Left forelimb (tissue), 1 donor: ENCODE measurements at regions not wholly inside any gene's neighbourhood (a gene's known extent, or its start where the extent isn't known, plus 50 kb on each side); places are given as distances from the start of the nearest gene placed in this dataset.
"Not testable (repeated sequence)": the region's sequence is repeated elsewhere in the genome, so short reads cannot be mapped to it uniquely, and the experiment has no call there.

Source experiments
- DNase-seq: peaks from one replicate; pipeline ENCODE4 v3.0.0-alpha.2; 2018; ENCODE audit warnings: low spot score

DNA sequence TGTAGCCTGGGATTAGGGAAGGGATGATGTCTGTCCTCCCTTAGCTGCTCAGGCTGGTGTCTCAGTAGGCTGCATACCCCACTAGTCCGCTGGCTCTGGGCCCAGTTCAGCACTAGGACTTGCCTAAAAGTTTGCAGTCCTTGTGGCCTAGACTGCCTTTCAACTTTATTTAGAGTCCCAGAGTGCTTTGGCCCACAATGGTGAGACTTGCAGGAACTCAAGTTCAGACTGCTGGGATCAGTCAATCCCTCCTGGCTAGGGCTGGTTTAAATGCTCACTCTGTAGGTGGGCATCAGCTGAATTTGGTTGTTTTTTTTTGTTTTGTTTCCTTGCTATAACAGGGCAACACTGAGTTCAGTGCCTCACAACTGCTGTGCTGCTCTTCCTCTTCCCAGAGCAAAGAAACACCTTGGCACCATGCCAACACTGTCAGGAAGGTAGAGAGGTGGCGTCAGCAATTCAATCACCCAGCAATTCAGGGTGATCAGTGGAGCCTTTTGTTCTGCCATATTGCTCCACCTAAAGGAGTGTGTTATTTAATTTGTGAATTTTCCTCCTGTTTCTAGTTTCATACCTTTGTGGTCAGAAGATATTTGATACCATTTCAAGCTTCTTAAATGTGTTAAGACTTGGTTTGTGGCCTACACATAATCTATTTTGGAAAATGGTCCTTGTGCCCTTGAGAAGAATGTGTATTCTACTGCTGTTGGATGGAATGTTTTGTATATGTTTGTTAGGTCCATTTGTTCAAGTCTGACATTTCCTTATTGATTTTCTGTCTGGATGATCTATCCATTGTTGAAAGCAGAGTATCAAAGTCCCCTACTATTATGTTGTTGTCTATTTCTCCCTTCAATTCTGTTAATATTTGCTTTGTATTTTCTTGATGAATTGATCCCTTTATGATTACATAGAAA is 284.0 kb upstream of the PMFBP1 start:
- DNase-seq: no peak

DNA sequence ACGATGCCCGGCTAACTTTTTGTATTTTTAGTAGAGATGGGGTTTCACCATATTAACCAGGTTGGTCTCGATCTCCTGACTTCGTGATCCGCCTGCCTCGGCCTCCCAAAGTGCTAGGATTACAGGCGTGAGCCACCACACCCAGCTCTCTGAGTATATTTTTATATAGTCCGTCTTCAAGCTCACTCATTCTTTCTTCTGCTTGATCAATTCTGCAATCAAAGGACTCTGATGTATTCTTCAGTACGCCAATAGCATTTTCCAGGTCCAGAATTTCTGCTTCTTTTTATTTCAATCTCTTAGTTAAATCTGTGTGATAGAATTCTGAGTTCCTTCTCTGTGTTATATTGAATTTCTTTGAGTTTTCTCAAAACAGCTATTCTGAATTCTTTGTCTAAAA is 281.9 kb upstream of the PMFBP1 start:
- DNase-seq: not testable (repeated sequence)

DNA sequence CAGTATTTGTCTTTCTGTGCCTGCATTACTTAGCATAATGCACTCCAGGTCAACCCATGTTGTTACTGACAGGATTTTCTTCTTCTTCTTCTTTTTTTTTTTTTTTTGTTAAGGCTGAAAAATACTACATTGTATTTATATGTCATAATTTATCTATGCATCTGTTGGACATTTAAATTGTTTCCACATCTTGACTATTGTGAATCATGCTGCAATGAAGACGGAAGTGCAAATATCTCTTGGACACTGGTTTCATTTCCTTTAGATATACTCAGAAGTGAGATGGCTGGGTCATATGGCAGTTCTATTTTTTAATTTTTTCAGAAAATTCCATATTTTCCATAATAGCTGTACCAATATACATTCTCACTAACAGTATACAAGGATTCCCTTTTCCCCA is 272.7 kb upstream of the PMFBP1 start:
- no peak for DNase-seq

DNA sequence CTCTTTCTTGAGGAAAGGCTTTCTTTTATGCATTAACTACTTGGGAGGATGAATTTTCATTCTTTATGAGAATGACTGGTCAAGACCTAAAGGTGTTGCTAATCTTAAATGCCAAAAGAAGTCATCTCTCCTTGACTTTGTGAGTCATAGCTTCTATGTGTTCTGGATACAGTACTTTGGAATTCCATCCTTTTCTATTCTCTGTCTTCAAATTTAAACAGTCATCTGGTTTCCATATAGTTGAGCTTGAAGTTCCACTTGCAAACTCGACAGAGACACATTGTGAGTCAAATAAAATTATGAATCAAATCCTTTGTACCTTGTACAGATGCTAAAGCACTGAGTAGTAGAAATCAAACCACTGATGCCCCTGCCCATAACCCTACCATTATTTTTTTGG is 271.9 kb upstream of the PMFBP1 start:
- no peak for DNase-seq

DNA sequence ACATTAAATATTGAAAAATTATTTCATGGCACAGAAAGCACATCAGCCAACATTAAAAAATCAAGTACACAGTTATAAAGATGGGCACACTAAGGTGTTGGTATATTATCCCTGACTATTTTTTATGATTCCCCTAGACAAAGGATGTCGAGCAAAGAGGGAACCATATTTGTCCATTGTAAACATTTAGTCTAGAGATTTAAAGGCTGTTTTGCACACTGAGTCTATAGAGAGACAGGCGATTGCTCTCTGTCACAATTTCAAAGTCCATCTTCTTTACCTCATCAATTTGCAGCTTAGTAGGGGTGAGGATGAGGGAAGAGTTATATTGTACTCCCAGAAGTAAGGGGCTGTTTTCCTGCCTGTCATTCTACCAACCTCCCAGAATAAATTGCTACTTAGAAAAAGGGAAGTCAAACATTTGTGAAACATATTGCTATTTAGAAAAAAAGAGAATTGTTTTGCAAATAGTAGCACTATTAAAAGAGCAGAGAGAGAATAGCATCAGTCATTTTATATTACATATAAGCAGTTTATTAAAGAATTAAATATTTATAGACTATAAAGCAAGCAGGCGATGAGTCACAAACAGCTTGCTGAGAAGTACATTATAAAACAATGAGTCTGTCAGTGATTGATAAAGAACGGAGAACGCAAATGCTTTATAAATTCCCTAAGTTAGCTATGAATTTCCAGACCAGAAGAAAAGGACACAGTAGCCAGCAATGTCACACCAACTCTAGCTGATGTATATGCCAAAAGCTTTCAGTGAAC is 270.6 kb upstream of the PMFBP1 start:
- DNase-seq: no peak

DNA sequence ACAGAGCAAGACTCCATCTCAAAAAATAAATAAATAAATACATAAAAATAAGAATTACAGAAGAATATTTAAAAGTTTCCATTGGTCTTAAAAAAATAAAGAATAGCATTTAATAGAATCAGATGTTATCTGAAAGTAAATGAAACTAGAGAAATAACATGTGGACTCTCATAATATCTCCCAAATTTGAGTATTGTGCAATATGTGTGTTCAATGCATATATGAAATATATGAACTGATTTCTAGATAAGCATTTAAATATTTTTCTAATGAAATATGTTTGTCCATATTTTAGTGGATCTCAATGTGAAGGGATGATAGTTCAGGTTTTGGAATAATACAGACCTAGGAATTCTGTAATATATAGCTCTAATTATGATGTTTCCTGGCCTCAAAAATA is 265.9 kb upstream of the PMFBP1 start:
- DNase-seq: no peak

DNA sequence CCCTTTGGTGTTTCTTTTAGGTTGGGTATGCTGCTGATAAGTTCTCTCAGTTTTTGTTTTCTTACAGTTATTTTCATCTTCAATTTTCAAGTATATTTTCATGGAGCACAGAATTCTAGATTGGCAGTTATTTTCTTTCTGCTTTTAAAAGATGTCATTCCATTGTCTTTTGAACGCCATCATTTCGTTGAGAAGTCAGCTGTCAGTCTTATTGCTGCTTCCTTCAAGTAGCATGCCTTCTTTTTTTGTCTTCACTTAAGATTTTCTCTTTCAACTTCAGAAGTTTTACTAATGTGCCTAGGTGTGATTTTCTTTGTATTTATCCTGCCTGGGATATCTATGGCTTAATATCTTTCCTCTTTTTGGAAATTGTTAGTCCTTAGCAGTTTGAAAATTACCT is 262.2 kb upstream of the PMFBP1 start:
- DNase-seq: no peak

DNA sequence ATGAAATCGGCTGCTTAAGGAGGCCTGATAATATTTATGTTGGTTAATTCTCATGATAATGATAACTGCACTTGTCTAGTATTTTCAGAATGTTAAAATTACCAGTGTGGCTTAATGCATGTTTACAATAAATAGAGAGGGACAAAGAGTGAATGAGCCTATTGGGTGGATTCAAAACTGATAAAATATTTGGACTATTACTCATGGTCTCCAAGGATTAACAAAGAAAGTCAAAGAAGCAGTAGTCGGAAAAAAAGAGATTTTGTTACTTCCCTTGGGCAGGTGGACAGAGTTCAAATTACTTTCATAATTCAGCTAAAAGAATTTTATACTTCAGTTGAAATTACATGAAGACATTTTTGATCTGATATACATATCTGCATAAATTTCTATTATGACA is 258.2 kb upstream of the PMFBP1 start:
- DNase-seq: no peak

DNA sequence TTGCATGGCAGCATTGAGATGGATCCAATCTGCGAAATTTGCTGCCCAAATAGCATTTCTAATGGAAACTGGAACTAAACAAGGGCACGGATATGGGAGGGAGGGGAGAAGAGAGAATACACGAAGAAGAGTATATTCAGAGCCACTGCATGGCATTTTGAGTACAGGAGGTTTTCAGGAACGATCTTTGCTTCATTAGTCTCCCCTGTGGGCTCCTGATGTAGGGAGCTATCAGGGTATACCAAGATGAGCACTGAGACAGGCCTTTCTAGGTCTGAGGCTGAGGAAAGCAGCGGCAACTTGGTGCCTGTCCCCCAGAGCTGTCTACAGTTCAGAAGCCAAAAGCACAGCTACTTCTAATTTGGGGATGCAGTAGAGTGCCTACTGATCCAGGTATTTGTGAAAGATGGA is 257.7 kb upstream of the PMFBP1 start:
- no peak for DNase-seq

DNA sequence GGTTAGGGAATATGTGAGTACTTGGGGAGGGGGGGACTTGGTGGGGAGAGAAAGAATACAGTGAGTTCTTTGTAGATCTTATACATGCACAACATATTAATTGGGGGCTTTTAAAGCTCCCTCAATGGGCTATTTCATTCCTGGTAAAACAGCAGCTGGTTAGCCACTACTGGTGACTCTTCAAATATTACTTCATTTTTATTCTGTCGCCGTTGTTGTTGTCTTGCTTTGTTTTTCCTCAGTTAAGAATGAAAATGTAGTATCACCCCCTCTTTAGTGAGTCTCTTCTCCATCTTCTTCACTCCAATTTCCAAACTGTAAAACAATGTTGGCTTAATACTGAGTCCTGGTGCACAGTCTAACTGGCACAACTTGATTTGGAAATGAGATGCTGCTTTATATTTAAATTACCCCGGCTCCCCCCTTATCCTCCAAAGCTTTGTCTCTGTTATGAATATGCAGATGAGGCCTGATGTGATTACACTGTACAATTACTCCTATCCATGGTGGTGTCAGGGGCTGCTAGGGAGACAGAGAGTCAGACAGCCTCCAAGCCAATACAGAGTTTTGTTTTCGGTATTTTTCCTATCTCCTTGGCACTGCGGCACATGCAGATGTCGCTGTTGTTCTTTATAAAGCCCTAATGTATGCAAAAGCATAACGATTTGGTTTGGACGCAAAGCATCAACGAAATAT is 256.9 kb upstream of the PMFBP1 start:
- DNase-seq: no peak

DNA sequence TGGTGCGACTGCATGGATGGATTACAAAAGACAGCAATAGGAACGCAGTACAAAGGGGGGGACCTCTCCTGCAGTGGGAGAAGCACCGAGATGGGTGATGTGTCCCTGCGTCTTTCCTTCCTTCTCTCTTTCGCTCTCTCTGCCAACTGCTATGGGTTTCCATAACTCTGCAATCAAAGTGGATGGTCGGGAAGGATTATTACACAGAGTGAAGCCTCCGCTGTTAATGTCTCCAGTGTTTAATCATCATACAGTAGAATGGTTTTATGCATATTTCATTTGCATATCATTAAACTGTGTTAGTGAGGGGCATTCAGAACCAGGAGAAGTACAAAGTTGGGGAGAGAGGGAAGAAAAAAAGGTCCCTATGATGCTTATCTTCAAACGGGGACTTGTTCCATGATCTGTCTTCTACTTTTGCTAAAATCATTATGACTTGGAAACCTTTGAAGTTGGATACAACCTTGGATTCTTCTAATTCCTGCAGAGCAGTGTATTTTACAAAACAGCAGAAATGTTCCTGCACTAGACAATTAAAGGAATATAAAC is 255.9 kb upstream of the PMFBP1 start:
- DNase-seq: no peak

DNA sequence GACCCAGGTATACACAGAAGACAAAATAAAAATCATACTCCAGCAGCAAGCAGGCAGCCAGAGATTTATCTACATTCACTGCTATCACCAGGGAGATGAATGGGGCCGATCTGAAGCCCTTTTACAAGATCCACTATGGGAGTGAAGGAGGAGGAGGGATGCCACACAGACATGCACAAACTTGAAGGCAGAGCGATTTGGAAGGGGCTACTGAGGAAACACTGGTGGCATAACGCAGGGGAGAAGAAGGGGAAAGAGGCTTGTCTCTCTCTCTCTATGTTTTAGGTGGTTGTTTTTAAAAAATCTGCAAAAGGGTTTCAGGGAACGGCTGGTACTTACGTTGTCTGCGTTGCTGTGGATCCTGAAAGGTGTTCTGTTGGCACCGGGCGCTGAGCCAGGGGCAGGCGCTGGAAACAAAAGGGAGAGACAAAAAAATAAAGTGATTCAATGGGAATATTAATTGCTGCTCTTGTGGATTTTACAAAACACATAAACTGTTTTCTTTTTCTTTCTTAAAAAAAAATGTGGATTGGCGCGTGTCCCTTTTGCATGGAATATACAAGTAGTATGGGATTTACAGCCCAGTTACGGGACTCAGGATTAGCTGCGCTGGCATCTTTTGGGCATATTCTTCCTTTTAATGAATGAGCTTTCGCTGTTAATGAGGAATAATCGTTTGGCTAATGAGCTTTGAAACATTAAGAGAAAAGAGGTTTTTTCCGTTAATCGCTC is 255.3 kb upstream of the PMFBP1 start:
- DNase-seq: no peak

DNA sequence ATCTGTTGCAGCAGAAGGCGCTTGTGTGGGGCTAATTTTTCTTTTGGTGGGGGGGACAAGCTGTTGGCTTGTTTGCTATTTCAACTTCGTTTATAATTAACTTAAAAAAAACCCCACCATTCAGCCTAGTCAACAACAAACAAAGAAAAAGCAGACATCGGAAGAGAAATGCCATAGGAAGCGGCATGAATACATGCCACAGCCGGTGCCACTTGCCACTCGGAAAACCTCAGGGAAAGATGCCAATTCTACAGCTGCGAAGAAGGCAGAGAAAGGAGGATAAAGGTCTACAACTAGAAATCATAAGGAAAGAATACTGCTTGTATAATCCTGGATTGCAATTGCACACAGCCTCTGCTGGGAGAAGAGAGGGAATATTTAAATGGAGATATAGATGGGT is 254.4 kb upstream of the PMFBP1 start:
- no peak for DNase-seq

DNA sequence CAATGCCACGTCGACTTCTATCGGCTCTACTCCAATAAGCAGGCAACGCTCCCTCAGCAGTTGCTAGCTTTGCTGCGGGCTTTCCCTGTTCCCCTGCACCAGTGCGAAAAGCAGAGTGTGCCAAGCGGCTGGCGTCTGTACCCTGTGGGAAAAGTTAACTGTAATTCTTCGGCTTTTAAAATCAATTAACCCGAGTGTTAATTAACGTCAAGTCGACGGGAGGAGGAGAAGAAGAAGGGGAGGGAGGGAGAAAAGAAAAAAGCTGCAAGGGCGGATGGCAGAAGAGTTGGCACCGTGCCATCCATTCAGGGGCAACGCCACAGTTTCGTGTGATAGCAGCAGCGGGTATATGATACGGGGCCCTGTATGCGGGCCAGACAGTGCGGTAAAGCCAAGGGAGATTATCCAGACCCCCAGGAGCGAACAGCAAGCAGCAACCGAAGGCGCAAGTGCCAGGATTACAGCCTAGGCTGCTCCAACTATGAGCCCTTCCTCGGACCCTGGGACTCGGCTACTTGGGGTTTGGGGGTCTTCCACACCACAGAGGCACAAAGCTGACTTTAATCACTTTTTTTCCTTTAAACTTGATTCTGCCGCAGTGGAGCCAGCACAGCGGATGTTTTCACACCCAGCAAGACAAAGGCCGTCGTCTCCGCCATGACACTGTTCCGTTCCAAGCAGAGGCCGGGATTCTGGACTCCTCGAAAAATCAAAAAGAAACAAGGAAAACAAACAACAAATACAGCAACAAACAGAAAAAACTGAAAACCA is 253.8 kb upstream of the PMFBP1 start:
- no peak for DNase-seq

DNA sequence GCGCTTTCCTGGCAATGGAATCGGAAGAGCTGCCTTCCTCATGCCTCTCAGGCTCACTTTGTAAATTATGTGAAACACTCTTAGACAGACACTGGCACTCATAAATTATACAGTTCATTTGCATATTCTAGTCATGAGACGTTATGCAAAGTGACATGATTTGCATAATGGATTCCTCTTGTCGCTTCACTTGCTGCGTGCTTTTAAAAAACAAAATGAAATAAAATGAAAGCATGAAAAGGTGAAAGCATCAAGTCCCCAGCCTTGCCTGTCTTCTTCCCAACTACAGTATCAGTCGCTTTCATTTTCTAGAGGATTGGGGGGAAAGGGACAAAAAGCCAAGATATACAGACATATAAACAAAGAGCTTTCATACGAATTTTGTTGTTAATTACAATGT is 252.8 kb upstream of the PMFBP1 start:
- no peak for DNase-seq

DNA sequence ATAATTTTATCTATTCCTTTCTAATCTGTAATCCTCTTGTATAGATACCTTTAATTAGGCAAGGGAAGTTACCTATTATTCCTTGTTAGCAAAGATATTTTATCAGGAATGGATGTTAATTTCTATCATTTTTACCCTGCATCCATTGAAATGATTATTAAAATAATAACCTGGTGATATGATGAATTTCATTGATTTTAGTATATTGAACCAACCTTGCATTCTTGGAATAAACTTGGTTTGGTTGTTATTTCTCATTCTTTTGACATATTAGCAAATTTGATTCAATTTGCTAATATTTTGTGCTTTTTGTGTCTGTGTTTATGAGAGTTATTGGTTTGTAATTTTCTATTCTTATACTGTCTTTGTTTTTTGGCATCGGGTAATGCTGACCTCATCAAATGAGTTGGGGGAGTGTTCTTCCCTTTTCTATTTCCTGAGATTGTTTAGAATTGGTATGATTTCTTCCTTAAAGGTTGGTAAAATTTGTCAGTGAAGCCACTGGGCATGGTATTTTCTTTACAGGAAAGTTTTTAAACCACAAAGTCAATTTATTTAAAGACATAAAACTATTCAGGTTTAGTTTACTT is 250.4 kb upstream of the PMFBP1 start:
- DNase-seq: no peak

DNA sequence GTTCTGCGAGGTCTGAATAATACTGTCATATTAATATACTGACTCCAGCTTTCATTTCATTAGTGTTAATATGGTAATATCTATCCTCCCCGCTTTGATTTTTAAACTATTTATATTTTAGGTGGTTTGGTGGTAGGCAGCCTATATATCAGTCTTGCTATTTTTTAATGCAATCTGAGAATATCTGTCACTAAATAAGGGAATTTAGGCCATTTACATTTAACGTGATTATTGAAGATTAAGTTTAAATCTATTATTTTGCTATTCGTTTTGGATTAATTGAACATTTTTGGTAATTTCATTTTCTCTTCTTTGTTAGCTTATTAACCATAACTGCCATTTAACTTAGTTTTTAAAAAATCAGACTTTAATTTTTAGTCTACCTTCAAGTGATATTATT is 247.7 kb upstream of the PMFBP1 start:
- DNase-seq: no peak

DNA sequence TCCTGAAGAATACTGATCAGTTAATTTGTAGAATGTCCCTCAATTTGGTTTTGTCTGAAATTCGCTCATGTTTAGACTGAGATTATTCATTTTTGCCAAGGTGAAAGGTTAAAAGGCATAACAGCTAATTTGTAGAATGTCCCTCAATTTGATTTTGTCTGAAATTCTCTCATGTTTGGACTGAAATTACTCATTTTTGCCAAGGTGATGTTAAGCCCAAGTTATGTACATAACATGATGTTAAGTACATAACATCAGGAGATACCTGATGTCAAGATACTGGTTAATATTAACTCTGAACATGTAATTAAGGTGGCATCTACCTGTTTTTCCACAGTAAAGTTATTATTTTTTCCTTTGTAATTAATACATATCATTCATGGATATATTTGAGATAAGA is 243.4 kb upstream of the PMFBP1 start:
- no peak for DNase-seq

DNA sequence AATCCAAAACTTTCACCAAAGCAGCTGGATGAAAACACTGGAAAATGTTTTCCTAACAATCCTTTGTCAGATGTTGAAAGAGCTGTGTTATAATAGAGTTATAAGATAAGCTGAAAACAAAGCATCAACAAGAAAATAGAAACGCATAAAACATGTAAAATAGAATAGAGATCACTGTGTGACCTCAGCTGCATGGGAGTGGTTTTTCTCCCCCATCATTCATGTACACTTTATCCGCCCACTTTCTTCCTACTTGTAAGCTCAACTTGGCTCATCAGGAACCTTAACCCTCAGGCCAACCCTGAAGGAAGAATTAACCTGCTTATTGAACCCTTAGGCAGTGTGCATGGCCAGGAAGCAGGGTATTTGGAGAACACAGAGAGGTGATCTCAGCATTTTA is 238.5 kb upstream of the PMFBP1 start:
- DNase-seq: no peak

DNA sequence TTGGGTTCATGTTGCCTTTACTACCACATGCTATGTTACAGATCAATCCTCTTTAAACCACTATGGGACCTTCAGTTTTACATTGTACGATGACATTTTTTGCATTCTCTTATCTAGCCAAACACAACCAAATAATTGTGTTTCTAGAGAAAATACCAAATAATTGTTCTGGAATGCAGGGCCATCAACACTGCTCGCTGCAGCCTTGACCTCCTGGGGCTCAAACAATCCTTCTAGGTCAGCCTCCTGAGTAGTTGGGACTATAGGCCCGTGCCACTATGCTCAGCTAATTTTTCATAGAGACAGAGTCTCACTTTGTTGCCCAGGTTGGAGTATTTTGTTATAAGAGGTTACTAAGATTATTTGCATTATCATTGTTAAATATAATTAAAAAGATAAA is 237.5 kb upstream of the PMFBP1 start:
- no peak for DNase-seq

DNA sequence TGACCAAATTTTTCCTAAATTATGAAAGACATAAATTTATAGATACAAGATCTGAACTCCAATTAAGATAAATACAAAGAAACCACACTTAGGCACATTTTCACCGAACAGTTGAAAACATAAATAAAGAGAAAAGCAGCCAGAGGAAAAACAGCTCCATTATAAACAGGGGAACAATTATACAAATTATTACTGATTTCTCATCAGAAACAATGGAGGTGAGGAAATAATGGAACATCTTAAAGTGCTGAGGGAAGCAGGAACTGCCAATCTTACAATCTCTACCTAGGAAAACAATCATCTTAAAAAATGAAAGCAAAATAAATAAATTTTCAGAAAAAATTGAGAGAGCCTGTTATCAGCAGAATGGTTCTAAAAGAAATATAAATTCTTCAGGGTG is 234.4 kb upstream of the PMFBP1 start:
- no peak for DNase-seq
